ENCODE measurements at regions not wholly inside any gene's neighbourhood (a gene's known extent, or its start where the extent isn't known, plus 50 kb on each side); places are given as distances from the start of the nearest gene placed in this dataset.

DNA sequence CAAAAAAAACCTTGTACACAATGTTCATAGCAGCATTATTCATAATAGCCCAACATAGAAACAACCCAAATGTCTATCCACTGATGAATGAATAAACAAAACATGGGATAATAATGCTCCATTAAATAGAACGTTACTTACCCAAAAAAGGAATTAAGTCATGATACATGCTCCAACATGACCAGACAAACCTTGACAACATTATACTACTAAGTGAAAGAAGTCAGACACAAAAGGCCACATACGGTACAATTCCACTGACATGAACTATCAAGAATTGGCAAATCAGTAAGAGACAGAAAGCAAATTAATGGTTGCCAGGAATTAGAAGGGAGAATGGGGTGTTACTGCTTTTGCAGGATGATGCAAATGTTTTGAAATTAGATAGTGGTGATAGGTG, 193.8 kb upstream of the SHISA6 start:
- no peak overlapping the region for H3K9ac ChIP-seq (ENCODE audit: low read depth in 1 of 2, low read length in 2 of 2)
- H3K4me3 ChIP-seq (ENCODE audit: low read depth in 1 of 3, low read length in 3 of 3): no peak overlapping the region
- no peaks in the 10 kb centered on the region for H3K4me1 ChIP-seq (ENCODE audit: control insufficient read depth in 4 of 4, insufficient read depth in 4 of 4, low read length in 3 of 4)
- DNase-seq (ENCODE audit: low spot score): no peak
- H3K9me3 ChIP-seq (ENCODE audit: control insufficient read depth in 4 of 4, low read length in 3 of 4): no peaks in the 10 kb centered on the region
- TF ChIP-seq, protein P1, sequence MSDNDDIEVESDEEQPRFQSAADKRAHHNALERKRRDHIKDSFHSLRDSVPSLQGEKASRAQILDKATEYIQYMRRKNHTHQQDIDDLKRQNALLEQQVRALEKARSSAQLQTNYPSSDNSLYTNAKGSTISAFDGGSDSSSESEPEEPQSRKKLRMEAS (IDR thresholded peaks at IDR 0.05): no peak
- no peak for TF ChIP-seq RAD21 (IDR thresholded peaks at IDR 0.05)
- TF ChIP-seq, protein P2, sequence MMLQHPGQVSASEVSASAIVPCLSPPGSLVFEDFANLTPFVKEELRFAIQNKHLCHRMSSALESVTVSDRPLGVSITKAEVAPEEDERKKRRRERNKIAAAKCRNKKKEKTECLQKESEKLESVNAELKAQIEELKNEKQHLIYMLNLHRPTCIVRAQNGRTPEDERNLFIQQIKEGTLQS (IDR thresholded peaks at IDR 0.05): no peak
- TF ChIP-seq RXRA (IDR thresholded peaks at IDR 0.05): no peak
- TF ChIP-seq EGR1 (IDR thresholded peaks at IDR 0.05; ENCODE audit: low read depth in 2 of 2): no peak
- TF ChIP-seq, protein P3, sequence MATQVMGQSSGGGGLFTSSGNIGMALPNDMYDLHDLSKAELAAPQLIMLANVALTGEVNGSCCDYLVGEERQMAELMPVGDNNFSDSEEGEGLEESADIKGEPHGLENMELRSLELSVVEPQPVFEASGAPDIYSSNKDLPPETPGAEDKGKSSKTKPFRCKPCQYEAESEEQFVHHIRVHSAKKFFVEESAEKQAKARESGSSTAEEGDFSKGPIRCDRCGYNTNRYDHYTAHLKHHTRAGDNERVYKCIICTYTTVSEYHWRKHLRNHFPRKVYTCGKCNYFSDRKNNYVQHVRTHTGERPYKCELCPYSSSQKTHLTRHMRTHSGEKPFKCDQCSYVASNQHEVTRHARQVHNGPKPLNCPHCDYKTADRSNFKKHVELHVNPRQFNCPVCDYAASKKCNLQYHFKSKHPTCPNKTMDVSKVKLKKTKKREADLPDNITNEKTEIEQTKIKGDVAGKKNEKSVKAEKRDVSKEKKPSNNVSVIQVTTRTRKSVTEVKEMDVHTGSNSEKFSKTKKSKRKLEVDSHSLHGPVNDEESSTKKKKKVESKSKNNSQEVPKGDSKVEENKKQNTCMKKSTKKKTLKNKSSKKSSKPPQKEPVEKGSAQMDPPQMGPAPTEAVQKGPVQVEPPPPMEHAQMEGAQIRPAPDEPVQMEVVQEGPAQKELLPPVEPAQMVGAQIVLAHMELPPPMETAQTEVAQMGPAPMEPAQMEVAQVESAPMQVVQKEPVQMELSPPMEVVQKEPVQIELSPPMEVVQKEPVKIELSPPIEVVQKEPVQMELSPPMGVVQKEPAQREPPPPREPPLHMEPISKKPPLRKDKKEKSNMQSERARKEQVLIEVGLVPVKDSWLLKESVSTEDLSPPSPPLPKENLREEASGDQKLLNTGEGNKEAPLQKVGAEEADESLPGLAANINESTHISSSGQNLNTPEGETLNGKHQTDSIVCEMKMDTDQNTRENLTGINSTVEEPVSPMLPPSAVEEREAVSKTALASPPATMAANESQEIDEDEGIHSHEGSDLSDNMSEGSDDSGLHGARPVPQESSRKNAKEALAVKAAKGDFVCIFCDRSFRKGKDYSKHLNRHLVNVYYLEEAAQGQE (IDR thresholded peaks at IDR 0.05): no peak
- TF ChIP-seq FOXA2 (IDR thresholded peaks at IDR 0.05): no peak
- TF ChIP-seq FOXA1 (IDR thresholded peaks at IDR 0.05): no peak
- no peak for TF ChIP-seq TAF1 (conservative IDR thresholded peaks at IDR 0.05)
- TF ChIP-seq, protein P4, sequence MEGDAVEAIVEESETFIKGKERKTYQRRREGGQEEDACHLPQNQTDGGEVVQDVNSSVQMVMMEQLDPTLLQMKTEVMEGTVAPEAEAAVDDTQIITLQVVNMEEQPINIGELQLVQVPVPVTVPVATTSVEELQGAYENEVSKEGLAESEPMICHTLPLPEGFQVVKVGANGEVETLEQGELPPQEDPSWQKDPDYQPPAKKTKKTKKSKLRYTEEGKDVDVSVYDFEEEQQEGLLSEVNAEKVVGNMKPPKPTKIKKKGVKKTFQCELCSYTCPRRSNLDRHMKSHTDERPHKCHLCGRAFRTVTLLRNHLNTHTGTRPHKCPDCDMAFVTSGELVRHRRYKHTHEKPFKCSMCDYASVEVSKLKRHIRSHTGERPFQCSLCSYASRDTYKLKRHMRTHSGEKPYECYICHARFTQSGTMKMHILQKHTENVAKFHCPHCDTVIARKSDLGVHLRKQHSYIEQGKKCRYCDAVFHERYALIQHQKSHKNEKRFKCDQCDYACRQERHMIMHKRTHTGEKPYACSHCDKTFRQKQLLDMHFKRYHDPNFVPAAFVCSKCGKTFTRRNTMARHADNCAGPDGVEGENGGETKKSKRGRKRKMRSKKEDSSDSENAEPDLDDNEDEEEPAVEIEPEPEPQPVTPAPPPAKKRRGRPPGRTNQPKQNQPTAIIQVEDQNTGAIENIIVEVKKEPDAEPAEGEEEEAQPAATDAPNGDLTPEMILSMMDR (IDR thresholded peaks at IDR 0.05; ENCODE audit: low read depth, low read length, missing input control): no peak
- TF ChIP-seq HNF4A (conservative IDR thresholded peaks at IDR 0.05): no peak
- no peak for TF ChIP-seq YY1 (IDR thresholded peaks at IDR 0.05)
- no peak for TF ChIP-seq SP1 (IDR thresholded peaks at IDR 0.05)
- no peak for TF ChIP-seq GABPA (IDR thresholded peaks at IDR 0.05 in 1 of 2, conservative IDR thresholded peaks at IDR 0.05 in 1 of 2)
- TF ChIP-seq, protein P5, sequence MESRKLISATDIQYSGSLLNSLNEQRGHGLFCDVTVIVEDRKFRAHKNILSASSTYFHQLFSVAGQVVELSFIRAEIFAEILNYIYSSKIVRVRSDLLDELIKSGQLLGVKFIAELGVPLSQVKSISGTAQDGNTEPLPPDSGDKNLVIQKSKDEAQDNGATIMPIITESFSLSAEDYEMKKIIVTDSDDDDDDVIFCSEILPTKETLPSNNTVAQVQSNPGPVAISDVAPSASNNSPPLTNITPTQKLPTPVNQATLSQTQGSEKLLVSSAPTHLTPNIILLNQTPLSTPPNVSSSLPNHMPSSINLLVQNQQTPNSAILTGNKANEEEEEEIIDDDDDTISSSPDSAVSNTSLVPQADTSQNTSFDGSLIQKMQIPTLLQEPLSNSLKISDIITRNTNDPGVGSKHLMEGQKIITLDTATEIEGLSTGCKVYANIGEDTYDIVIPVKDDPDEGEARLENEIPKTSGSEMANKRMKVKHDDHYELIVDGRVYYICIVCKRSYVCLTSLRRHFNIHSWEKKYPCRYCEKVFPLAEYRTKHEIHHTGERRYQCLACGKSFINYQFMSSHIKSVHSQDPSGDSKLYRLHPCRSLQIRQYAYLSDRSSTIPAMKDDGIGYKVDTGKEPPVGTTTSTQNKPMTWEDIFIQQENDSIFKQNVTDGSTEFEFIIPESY (IDR thresholded peaks at IDR 0.05): no peak
- no peak for TF ChIP-seq HNF4G (IDR thresholded peaks at IDR 0.05)
- H3K27me3 ChIP-seq (ENCODE audit: control insufficient read depth in 4 of 4, insufficient read depth in 4 of 4, low read length in 3 of 4): peaks cover 0 to 2% (median 0%) of the 10 kb centered on the region in 4 donors
- WGBS: 79% methylated on average over 2 of the region's 2 CpGs
- H3K36me3 ChIP-seq (ENCODE audit: control insufficient read depth in 4 of 4, insufficient read depth in 3 of 4, low read depth in 1 of 4, low read length in 3 of 4): no peaks in the 10 kb centered on the region
- no peak overlapping the region for H3K27ac ChIP-seq (ENCODE audit: low read depth in 1 of 2, low read length in 2 of 2)

DNA sequence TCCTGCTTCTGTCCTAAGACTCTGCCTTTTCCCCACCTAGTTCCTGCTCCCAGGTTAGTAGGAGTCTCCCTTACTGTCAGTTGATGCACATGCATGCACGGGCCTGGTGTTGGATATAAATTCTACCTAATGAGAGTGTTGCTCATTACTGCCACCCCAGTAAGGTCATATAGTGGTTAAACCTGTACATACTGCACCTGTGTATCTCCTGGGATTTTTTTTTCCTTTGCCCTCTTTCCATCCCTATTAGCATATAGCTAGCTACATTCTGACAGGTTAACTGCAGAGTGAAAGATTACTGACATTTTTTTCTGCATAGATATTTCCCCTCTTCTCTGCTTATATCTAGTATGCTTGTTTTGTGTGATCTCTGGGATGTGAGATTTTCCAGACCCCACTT, 201.5 kb upstream of the PIRT start:
- H3K4me3 ChIP-seq (ENCODE audit: low read depth in 1 of 3, low read length in 3 of 3): no peak overlapping the region
- no peak overlapping the region for H3K9ac ChIP-seq (ENCODE audit: low read depth in 1 of 2, low read length in 2 of 2)
- H3K9me3 ChIP-seq (ENCODE audit: control insufficient read depth in 4 of 4, low read length in 3 of 4): peaks cover 0 to 6% (median 2%) of the 10 kb centered on the region in 4 donors
- H3K27me3 ChIP-seq (ENCODE audit: control insufficient read depth in 4 of 4, insufficient read depth in 4 of 4, low read length in 3 of 4): no peaks in the 10 kb centered on the region
- 65% methylated on average over 1 of the region's 1 CpG for WGBS
- no peak for DNase-seq (ENCODE audit: low spot score)
- H3K36me3 ChIP-seq (ENCODE audit: control insufficient read depth in 4 of 4, insufficient read depth in 3 of 4, low read depth in 1 of 4, low read length in 3 of 4): no peaks in the 10 kb centered on the region
- no peaks in the 10 kb centered on the region for H3K4me1 ChIP-seq (ENCODE audit: control insufficient read depth in 4 of 4, insufficient read depth in 4 of 4, low read length in 3 of 4)
- H3K27ac ChIP-seq (ENCODE audit: low read depth in 1 of 2, low read length in 2 of 2): no peak overlapping the region
- TF ChIP-seq RXRA (IDR thresholded peaks at IDR 0.05) (no peak), HNF4A (conservative IDR thresholded peaks at IDR 0.05) (no peak), GABPA (IDR thresholded peaks at IDR 0.05 in 1 of 2, conservative IDR thresholded peaks at IDR 0.05 in 1 of 2) (no peak), FOXA2 (IDR thresholded peaks at IDR 0.05) (no peak), TAF1 (conservative IDR thresholded peaks at IDR 0.05) (no peak)
- TF ChIP-seq, protein P1 (IDR thresholded peaks at IDR 0.05): no peak
- TF ChIP-seq, protein P5 (IDR thresholded peaks at IDR 0.05): no peak
- TF ChIP-seq, protein P4 (IDR thresholded peaks at IDR 0.05; ENCODE audit: low read depth, low read length, missing input control): no peak
